ENCODE measurements at regions not wholly inside any gene's neighbourhood (a gene's known extent, or its start where the extent isn't known, plus 50 kb on each side); places are given as distances from the start of the nearest gene placed in this dataset.

DNA sequence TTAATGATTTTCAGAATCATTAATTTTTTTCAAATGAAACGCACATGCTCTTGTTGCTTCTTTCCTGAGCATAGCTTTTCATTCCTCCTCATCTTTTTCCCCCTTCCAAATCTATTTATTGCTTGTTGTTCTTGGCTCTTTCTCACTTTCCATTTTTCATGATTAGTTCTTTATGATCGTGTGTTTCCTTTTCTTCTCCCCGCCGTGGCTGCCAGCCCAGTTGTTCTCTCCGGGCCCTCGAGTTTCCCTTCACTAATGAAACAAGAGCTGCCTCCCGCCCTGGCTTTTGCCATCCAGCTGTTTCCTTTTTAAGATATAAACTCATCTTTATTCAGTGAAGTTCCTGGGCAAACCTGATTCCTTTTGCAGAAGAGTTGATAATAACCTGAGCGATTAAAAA, 170.2 kb upstream of the NR2F2 start:
- TF ChIP-seq, protein P1, sequence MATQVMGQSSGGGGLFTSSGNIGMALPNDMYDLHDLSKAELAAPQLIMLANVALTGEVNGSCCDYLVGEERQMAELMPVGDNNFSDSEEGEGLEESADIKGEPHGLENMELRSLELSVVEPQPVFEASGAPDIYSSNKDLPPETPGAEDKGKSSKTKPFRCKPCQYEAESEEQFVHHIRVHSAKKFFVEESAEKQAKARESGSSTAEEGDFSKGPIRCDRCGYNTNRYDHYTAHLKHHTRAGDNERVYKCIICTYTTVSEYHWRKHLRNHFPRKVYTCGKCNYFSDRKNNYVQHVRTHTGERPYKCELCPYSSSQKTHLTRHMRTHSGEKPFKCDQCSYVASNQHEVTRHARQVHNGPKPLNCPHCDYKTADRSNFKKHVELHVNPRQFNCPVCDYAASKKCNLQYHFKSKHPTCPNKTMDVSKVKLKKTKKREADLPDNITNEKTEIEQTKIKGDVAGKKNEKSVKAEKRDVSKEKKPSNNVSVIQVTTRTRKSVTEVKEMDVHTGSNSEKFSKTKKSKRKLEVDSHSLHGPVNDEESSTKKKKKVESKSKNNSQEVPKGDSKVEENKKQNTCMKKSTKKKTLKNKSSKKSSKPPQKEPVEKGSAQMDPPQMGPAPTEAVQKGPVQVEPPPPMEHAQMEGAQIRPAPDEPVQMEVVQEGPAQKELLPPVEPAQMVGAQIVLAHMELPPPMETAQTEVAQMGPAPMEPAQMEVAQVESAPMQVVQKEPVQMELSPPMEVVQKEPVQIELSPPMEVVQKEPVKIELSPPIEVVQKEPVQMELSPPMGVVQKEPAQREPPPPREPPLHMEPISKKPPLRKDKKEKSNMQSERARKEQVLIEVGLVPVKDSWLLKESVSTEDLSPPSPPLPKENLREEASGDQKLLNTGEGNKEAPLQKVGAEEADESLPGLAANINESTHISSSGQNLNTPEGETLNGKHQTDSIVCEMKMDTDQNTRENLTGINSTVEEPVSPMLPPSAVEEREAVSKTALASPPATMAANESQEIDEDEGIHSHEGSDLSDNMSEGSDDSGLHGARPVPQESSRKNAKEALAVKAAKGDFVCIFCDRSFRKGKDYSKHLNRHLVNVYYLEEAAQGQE (IDR thresholded peaks at IDR 0.05; ENCODE audit: insufficient read depth in 1 of 2, low read depth in 2 of 2, low read length in 2 of 2): no peak
- no peak for TF ChIP-seq SIN3A (IDR thresholded peaks at IDR 0.05; ENCODE audit: borderline replicate concordance, insufficient read depth, low read length)
- TF ChIP-seq POLR2AphosphoS5 (IDR thresholded peaks at IDR 0.05; ENCODE audit: low read depth, low read length): no peak
- no peak for TF ChIP-seq TAF1 (IDR thresholded peaks at IDR 0.05; ENCODE audit: borderline replicate concordance, insufficient read depth, low read length)

Data from PFSK-1 (cell line).